ENCODE measurements at regions not wholly inside any gene's neighbourhood (a gene's known extent, or its start where the extent isn't known, plus 50 kb on each side); places are given as distances from the start of the nearest gene placed in this dataset.
"Not testable (repeated sequence)": the region's sequence is repeated elsewhere in the genome, so short reads cannot be mapped to it uniquely, and the experiment has no call there.

GRCh38 chr5:153360860-153361259 lies 129.6 kb upstream of the GRIA1 start:
- DNase-seq (ENCODE audit: low read depth in 2 of 2): no peak

DNA sequence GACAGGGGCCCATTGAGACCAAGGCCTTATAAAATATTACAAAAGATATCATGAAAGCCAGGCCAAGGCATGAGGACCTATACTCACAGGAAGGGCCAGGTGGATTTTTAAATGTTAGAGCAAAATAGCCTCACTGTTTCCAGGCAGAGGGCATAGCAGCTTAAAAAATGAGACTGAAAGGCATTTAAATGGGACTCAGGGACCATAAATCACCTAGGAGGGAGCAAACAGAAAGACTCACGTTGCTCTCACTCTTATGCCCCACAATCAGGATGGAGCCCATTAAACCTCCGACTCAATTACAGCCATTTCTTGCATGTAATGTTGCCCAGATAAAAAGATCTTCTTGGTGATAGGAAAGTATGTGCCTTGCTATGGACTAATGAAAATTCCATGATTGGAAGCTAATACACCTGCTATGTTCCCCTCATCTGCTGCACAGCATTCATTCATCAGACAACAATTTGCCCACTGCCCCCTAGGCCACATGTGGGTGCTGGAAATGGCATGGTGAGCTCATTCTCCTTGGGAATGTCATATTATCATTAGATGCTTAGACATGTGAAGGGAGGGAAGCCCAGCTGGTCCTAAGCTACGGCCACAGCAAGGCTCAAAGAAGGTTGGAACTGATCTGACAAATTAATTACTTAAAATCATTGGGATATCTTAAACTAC lies 128.6 kb upstream of the GRIA1 start:
- DNase-seq (ENCODE audit: low read depth in 2 of 2): no peak

- DNase-seq (ENCODE audit: low read depth in 2 of 2): no peak
These were observed 124.9 kb upstream of the GRIA1 start for GRCh38 chr5:153365547-153365946.

- DNase-seq (ENCODE audit: low read depth in 2 of 2): no peak
These were observed 123.0 kb upstream of the GRIA1 start for GRCh38 chr5:153367466-153367865.

DNA sequence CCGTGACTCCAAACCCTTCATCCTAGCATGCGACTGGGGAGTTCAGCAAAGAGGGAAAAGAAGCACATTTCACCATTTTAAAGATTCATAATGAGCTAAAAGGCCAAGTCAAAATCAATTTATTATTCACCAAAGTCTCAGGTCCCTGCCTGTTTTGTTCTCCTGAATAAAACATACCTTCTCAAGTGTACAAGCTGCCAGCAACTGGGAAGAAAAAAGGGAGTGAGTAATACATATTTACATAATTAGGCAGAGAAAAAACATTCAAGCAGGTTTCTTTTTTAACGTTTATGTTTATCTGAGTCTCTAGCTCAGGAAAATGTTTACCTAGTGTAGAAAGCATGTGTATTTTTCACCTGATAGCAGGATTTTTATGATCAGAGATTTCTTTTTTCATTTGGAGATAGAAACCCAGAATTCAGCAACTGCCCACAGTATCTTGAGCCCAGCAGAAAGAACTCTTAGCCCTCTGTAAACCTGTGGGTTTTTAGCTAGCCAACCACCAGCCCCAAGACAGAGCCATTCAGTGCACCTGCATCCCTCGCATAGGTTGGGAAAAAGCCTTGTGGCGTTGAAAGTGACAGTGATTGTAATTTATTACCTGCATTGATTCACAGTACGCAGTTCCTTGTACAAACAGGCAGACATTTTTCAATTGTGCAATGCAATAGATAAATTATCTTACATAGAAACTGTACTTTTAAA lies 117.9 kb upstream of the GRIA1 start:
- DNase-seq (ENCODE audit: low read depth in 2 of 2): no peak

- DNase-seq (ENCODE audit: low read depth in 2 of 2): no peak
These were observed 117.4 kb upstream of the GRIA1 start for GRCh38 chr5:153373130-153373498.

- DNase-seq (ENCODE audit: low read depth in 2 of 2): not testable (repeated sequence)
These were observed 108.8 kb upstream of the GRIA1 start for GRCh38 chr5:153381630-153382029.

GRCh38 chr5:153390569-153390968 lies 99.9 kb upstream of the GRIA1 start:
- DNase-seq (ENCODE audit: low read depth in 2 of 2): no peak

GRCh38 chr5:153399595-153399994 lies 90.9 kb upstream of the GRIA1 start:
- peak in 1 of 2 experiments; percentile 8 for DNase-seq (ENCODE audit: low read depth in 2 of 2)

- no peak for DNase-seq (ENCODE audit: low read depth in 2 of 2)
These were observed 89.5 kb upstream of the GRIA1 start for GRCh38 chr5:153400931-153401330.

DNA sequence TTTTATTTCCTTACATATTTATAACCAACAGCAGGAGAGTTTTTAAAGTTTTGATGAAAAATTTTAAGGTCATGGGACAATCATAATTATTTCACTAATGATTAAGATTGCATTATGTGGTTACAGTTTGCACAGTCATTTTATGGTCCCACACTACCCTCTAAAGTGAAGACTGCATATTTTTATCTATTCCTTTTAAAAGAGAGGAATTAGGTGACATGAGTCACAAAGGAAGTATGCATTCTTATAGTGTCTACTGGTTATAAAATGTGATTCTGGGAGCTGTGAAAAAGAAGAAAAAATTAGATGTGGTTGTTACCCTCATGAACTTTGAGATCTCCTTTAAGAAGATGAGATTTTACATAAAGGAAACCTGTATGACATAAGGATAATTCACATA lies 87.9 kb upstream of the GRIA1 start:
- peak; percentile 70 for DNase-seq (ENCODE audit: low read depth in 2 of 2)

DNA sequence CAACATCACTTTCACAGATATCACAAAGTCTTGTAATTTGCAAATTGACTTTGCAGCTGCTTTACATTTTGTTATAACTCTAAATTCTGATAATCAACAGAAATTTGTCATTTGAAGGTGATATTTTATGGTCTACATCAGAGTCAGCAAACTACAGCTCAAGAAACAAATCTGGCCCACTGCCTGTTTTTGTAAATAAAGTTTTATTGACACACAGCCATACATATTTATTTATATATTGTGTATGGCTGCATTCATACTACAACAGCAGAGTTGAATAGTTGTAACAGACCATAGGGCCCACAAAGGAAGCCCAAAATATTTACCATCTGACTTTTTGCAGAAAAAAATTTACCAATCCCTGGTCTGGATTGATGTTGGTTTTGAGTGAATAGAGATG lies 87.0 kb upstream of the GRIA1 start:
- no peak for DNase-seq (ENCODE audit: low read depth in 2 of 2)

GRCh38 chr5:153404747-153405146 lies 85.7 kb upstream of the GRIA1 start:
- no peak for DNase-seq (ENCODE audit: low read depth in 2 of 2)

DNA sequence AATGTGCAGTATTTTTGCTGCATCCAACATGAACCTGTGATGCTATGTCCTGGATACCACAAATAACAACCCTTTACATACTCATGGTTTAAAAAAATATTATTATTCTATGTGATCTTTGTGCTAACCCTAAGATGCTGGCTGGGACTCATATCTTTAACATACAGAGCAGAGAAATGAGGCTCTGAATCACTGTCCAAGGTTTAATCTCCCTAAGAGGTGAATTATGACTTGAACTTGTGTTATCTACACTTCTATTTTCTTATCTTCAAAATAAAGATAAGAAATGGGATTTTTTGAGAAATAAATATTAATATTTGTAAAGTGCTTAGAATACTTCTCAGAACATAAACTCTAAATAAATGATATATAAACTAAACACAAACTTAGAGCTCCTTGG lies 68.8 kb upstream of the GRIA1 start:
- DNase-seq (ENCODE audit: low read depth in 2 of 2): no peak

- DNase-seq (ENCODE audit: low read depth in 2 of 2): no peak
These were observed 64.6 kb upstream of the GRIA1 start for GRCh38 chr5:153425914-153426313.

DNA sequence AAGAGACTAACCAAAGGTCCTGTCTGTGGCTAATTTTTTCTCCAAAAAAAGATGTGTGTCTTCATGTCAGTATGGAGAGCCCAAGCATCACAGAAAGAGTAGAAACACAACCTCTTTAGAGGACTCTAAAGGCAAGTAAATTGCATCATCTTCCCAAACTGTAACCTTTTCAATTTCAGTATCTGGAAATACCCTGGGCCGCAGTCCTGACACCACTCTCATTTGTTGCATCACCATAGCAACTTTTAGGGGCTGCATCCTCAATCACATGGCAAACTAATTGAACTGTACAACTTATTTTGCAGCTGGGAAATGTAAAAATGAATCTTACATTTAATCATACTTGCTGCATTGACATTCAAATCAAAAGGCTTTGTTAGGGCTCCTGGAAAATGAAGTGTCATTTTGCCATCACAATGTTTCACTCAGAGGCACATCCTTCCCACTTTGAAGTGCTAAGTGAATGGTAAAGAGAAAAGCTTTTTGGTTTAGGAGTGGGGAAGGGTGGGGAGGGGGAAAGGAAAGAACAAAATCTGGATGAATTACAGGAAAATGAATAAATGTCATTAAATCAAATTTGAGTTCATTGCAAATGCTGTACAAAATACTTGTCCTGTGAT lies 60.6 kb upstream of the GRIA1 start:
- DNase-seq (ENCODE audit: low read depth in 2 of 2): no peak

- no peak for DNase-seq (ENCODE audit: low read depth in 2 of 2)
These were observed 57.9 kb upstream of the GRIA1 start for GRCh38 chr5:153432583-153432982.

DNA sequence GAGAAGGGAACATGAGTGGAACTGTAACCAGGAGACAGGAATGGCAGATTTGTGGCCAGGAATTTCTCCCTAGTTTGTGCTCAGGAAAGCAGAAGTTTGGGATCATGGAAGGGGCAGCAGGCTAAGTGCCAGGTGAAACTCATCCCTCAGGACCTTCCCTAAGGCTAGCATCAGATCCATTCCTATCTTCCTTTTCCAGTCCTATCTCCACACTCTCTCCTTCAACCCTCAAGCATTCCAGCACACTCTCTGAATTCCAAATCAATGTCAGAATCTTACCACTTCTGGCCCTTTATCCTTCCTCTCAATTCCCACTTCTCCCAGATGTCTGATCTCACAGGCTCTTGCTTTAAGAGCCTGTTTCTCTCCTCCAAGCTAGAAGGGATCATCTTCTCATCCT lies 53.2 kb upstream of the GRIA1 start:
- no peak for DNase-seq (ENCODE audit: low read depth in 2 of 2)

GRCh38 chr5:153439130-153439529 lies 51.3 kb upstream of the GRIA1 start:
- DNase-seq (ENCODE audit: low read depth in 2 of 2): no peak
